ENCODE measurements at regions not wholly inside any gene's neighbourhood (a gene's known extent, or its start where the extent isn't known, plus 50 kb on each side); places are given as distances from the start of the nearest gene placed in this dataset.

DNA sequence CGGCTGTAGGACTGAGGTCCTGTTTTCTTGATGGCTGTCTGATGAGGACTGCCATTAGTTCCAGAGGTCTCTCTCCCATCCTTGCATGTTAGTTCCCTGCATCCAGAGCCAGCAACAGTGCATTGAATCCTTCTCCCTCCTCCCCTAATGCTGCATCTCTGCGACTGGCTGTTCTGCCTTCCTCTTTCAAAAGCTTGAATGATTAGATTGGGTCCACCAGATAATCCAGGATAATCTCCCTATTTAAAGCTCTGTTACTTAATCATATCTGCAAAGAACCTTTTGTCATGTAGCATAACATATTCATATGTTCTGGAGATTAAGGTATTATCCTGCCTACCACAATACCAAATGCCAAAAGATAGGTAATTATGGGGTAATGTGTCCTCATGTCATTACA lies 377.5 kb downstream of the GPATCH2 start:
- no peak overlapping the region for H3K27ac ChIP-seq
- TF ChIP-seq, protein P1, sequence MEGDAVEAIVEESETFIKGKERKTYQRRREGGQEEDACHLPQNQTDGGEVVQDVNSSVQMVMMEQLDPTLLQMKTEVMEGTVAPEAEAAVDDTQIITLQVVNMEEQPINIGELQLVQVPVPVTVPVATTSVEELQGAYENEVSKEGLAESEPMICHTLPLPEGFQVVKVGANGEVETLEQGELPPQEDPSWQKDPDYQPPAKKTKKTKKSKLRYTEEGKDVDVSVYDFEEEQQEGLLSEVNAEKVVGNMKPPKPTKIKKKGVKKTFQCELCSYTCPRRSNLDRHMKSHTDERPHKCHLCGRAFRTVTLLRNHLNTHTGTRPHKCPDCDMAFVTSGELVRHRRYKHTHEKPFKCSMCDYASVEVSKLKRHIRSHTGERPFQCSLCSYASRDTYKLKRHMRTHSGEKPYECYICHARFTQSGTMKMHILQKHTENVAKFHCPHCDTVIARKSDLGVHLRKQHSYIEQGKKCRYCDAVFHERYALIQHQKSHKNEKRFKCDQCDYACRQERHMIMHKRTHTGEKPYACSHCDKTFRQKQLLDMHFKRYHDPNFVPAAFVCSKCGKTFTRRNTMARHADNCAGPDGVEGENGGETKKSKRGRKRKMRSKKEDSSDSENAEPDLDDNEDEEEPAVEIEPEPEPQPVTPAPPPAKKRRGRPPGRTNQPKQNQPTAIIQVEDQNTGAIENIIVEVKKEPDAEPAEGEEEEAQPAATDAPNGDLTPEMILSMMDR (IDR thresholded peaks at IDR 0.05), result no peak
- H3K9me3 ChIP-seq, result no peaks in the 10 kb centered on the region
- no peaks in the 10 kb centered on the region for H3K36me3 ChIP-seq
- no peak overlapping the region for H3K4me3 ChIP-seq
- no peak for DNase-seq (ENCODE audit: low spot score)
- H3K4me1 ChIP-seq, result no peaks in the 10 kb centered on the region
- H3K27me3 ChIP-seq, result no peaks in the 10 kb centered on the region

DNA sequence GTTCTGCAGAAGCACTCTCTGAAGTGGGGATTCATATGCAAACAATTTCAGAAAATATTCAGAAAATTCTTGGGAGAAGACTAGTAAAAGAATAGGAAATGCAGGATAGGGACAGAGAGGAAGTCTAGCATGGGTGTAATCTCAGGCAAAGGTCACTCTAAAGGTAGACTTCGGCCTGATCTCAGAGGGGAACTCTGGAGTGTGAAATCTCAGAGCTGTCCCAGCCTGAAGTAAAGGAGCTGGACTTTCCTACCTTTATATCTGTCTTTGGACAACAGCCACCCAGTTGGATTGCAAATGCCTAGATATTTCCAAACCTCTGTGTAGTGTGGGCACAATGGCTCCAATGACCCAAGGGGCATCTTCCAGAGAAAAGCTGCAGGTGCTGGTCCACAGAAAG lies 379.8 kb downstream of the GPATCH2 start:
- Histone ChIP-seq H3K4me1 (no peaks in the 10 kb centered on the region), H3K27me3 (no peaks in the 10 kb centered on the region), H3K4me3 (no peak overlapping the region), H3K9me3 (no peaks in the 10 kb centered on the region), H3K36me3 (no peaks in the 10 kb centered on the region), H3K27ac (no peak overlapping the region)
- DNase-seq (ENCODE audit: low spot score), result no peak
- TF ChIP-seq, protein P1 (IDR thresholded peaks at IDR 0.05), result no peak

DNA sequence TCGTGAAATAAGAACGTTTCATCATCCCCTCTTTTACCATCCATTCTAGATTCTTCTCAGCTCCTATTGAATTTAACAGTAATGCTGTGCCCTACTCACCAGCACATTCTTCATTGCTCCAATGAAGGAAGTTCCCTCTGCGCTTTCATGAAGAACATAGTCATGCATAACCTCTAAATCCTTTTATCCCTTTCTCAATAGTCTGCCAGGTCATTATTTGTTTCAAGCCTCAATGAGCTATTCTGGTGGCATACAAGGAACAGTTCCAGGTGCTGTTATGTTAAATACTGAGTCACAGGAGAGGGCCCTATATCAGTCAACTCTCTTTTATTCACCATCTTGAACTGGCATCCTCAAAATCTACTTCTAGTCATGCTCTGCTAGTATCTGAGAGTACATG lies 381.0 kb downstream of the GPATCH2 start:
- Histone ChIP-seq H3K4me3 (no peak overlapping the region), H3K27ac (no peak overlapping the region), H3K9me3 (no peaks in the 10 kb centered on the region), H3K4me1 (no peaks in the 10 kb centered on the region), H3K27me3 (no peaks in the 10 kb centered on the region), H3K36me3 (no peaks in the 10 kb centered on the region)
- DNase-seq (ENCODE audit: low spot score), result no peak
- TF ChIP-seq, protein P1 (IDR thresholded peaks at IDR 0.05), result no peak

DNA sequence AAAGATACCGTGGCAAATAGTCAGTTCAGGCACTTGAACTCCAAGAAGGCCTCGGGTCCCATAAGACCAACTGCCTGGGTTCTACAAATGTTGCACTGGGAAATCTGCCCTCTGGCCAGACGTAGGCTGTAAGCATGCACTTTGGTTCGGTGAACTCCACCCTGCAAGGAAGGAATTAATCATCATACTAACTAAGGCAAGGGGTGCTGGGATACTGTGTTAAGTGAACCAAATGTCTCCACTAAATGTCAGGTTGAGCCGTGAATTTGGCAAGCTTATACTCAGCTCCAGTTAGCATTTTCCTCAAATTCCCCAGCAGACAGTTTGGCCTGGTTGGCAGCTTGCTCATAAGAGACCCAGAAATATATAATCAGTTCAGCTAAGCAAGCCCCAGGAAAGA lies 385.9 kb downstream of the GPATCH2 start:
- no peaks in the 10 kb centered on the region for H3K36me3 ChIP-seq
- no peaks in the 10 kb centered on the region for H3K4me1 ChIP-seq
- no peaks in the 10 kb centered on the region for H3K27me3 ChIP-seq
- H3K9me3 ChIP-seq, result no peaks in the 10 kb centered on the region
- DNase-seq (ENCODE audit: low spot score), result no peak
- TF ChIP-seq, protein P1 (IDR thresholded peaks at IDR 0.05), result no peak
- no peak overlapping the region for H3K27ac ChIP-seq
- no peak overlapping the region for H3K4me3 ChIP-seq

DNA sequence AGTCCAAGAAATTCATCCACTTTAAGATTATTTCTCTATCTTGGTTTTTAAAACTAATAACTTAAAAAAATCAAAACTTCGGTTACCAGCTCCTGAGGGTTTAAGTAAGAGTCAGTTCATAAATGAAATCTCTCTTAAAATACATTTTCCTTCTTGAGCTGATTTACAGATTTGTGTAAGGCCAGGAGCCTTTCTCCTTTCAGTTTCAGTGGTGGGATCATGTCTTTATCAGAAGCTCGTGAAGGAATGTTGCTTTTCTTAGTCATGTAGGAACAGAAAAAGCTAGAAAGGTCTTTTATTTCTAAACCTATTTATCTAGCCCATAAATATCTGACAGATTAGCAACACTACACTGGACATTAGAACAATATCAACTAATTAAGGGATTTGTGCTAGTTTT lies 390.2 kb downstream of the GPATCH2 start:
- DNase-seq (ENCODE audit: low spot score), result no peak
- Histone ChIP-seq H3K4me3 (no peak overlapping the region), H3K27ac (no peak overlapping the region), H3K27me3 (no peaks in the 10 kb centered on the region), H3K36me3 (no peaks in the 10 kb centered on the region), H3K4me1 (no peaks in the 10 kb centered on the region), H3K9me3 (no peaks in the 10 kb centered on the region)
- TF ChIP-seq, protein P1 (IDR thresholded peaks at IDR 0.05), result no peak

DNA sequence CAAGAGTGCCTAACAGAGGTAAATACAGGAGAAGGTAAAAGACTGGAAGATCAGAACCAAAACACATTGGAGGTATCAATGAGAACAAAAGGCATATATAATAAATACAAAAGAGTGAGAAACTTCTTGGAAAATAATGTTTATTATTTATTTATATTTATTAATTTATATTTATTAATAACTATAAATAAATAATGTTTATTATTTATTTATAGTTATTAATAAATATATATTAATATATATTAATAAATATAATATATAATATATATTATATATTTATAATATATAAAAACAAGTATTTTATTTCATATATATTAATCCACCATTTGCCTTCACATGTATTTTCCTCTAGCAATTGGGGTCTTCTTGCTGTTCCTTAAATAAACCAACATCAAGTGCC lies 391.9 kb downstream of the GPATCH2 start:
- Histone ChIP-seq H3K4me1 (no peaks in the 10 kb centered on the region), H3K27me3 (no peaks in the 10 kb centered on the region), H3K27ac (no peak overlapping the region), H3K36me3 (no peaks in the 10 kb centered on the region), H3K9me3 (no peaks in the 10 kb centered on the region), H3K4me3 (no peak overlapping the region)
- DNase-seq (ENCODE audit: low spot score), result no peak
- TF ChIP-seq, protein P1 (IDR thresholded peaks at IDR 0.05), result no peak
